Heart left ventricle (tissue), 13 donors: ENCODE measurements at regions not wholly inside any gene's neighbourhood (a gene's known extent, or its start where the extent isn't known, plus 50 kb on each side); places are given as distances from the start of the nearest gene placed in this dataset.

Experiments used
- POLR2A ChIP-seq, 2 donors: fragments of 450-650 bp; IDR thresholded peaks; one replicate each; pipeline ENCODE4 v1.6.1; 2017; ENCODE audit warnings: antibody characterized with exemption in 2 of 2, mild to moderate bottlenecking in 2 of 2, moderate library complexity in 2 of 2
- TF ChIP-seq, protein P1 (sequence below), 12 donors: fragments of 200-600 bp; sonication (generic) in 4 of 12; IDR thresholded peaks; one replicate each; pipeline versions ENCODE4 v1.5.0 to v1.8.0; 2018 to 2022; ENCODE audit warnings: antibody characterized with exemption in 12 of 12, mild to moderate bottlenecking in 5 of 12
- donor health status: ischemic (EF 13 %, LVEDD 7.1; RV severe dilation, severe dysfunction).
- donor health status: DM: no; HTN: yes; CAD: no.
- donor health status: DM: no; HTN: no; CAD: no.
- donor health status: ischemic (EF 25% LVEDD 6.9; RV normal size, moderate dysfunction).
- donor health status: ischemic (EF 25% LVEDD 5.7; RV mildly dilated, moderate dysfunction).
- donor health status: ischemic (EF 35%, LVEDD 5.7; RV mildly dilated, moderate dysfunction).
- donor health status: nonischemic (EF 11% LVEDD 7.7; RV severe dilation, severe dysfunction).
- donor health status: DM: yes; HTN: yes; CAD: no.
- donor health status: PGD.
- donor health status: ischemic (EF 29% LVEDD 5.4; RV normal size, mild dysfunction).
- donor health status: nonischemic (EF 23%, LVEDD 6.1; RV moderate dilation, normal function).

DNA sequence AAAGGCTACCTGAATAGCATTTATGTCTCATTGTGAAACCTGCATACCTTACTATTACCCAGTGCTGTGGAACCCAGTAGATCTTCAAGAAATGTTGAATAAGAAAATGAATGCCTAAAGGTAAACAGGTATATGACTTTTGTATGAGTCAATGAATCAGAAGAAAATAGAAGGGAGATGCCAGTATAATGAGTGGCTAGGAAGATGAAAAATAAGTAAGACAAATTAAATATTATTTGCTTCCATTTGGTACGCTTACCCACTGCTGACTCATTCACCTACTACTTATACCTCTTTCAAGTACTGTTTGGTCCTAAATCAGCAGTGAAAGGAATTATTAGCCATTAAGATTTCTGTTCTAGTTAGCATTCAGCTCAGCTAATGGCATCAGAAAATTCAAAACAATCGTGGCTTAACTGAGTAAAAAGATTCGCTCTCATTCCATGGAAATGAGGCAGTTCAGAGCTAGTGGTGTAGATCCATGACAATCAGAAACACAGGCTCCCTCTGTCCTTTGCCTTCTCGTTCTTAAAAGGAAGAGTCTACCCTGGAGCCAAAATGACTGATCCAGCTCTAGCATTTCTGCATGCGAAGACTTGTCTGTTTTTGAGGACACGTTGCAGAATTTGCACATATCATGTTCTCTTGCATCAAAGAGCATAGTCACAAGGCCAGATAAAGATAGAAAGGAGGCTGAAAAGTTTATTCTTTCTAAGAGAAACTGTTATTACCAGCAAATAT is 705.8 kb upstream of the USP15 start:
- TF ChIP-seq, protein P1, sequence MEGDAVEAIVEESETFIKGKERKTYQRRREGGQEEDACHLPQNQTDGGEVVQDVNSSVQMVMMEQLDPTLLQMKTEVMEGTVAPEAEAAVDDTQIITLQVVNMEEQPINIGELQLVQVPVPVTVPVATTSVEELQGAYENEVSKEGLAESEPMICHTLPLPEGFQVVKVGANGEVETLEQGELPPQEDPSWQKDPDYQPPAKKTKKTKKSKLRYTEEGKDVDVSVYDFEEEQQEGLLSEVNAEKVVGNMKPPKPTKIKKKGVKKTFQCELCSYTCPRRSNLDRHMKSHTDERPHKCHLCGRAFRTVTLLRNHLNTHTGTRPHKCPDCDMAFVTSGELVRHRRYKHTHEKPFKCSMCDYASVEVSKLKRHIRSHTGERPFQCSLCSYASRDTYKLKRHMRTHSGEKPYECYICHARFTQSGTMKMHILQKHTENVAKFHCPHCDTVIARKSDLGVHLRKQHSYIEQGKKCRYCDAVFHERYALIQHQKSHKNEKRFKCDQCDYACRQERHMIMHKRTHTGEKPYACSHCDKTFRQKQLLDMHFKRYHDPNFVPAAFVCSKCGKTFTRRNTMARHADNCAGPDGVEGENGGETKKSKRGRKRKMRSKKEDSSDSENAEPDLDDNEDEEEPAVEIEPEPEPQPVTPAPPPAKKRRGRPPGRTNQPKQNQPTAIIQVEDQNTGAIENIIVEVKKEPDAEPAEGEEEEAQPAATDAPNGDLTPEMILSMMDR (IDR thresholded peaks at IDR 0.05): no peak
- TF ChIP-seq POLR2A (IDR thresholded peaks at IDR 0.05): no peak
